ENCODE measurements at regions not wholly inside any gene's neighbourhood (a gene's known extent, or its start where the extent isn't known, plus 50 kb on each side); places are given as distances from the start of the nearest gene placed in this dataset.

DNA sequence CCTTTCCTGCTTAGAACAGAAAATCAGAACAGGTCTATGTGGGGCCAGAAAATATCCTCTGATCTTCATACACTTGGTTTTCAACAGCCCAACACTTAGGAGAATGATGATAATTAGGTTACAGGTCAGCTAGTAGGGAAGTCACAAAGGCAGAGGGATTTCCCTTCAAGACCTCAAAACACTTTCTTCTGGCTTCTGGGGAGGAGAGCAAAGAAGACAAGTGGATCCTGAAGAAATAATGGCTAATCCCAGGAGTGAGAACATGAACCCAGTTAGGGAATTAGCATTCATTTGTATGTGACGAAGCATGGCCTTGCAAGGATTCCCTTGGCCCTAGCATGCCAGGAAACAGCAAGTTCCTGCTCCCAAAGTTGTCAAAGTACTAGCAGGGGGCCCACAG, 223.3 kb downstream of the BCAT1 start:
- DNase-seq (ENCODE audit: low spot score) (no peak), ATAC-seq (ENCODE audit: low FRiP score) (no peak)
- TF ChIP-seq CTCF (IDR thresholded peaks at IDR 0.05) = no peak

DNA sequence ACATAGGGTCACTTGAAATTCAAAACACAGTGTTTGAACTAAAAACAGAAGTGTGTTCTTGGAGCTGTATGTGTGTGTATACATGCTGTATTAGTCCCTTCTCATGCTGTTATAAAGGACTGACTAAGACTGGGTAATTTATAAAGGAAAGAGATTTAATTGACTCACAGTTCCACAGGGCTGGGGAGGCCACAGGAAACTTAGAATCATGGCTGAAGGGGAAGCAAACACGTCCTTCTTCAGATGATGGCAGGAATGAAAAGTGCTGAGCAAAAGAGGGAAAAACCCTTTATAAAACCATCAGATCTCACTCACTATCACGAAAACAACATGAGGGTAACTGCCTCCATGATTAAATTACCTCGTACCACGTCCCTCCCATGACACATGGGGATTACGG, 224.1 kb downstream of the BCAT1 start:
- ATAC-seq (ENCODE audit: low FRiP score) (no peak), DNase-seq (ENCODE audit: low spot score) (no peak)
- no peak for TF ChIP-seq CTCF (IDR thresholded peaks at IDR 0.05)

- no peak for ATAC-seq (ENCODE audit: low FRiP score)
- no peak for TF ChIP-seq CTCF (IDR thresholded peaks at IDR 0.05)
- no peak for DNase-seq (ENCODE audit: low spot score)
Measured at GRCh38 chr12:24723759-24724158, 225.1 kb downstream of the BCAT1 start.

DNA sequence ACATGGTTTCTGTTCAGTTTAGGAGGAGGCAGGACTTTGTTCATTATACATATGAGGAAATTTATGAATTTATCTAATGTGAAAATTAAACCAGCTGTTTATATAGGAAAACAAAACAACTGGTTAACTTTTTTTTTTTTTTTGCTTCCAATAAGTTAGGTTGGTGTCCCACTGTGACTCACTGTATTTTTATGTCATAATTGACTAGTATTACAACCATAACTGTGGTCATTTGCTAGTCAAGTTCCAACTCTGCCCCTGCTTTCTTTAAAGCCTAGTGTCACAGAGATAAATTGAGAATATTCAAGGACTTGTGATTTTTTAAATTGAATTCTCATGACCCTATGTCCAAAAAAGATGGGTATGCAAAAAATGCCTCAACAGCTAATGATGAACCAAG, 227.7 kb downstream of the BCAT1 start:
- TF ChIP-seq CTCF (IDR thresholded peaks at IDR 0.05) = no peak
- DNase-seq (ENCODE audit: low spot score) (no peak), ATAC-seq (ENCODE audit: low FRiP score) (no peak)

DNA sequence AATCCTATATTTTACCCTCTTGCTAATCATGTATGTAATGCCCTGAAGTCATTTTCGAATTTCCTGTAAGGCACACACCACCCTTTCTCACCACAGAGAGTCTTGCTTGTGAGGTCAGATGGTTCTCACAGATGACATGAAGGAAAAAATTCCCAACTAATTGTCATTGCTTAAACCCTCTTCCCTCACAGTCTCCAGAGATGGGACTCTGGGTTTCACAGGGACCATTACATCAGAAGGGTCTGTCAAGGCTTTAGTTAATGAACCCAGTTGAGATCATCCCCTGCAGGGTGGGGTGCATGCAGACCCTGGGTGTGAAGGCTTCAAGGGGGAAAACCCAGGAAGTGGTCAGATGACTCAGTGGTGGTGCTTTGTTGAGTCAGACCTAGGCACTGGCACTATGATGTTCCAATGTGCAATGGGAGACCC, 229.6 kb downstream of the BCAT1 start:
- no peak for TF ChIP-seq CTCF (IDR thresholded peaks at IDR 0.05)

DNA sequence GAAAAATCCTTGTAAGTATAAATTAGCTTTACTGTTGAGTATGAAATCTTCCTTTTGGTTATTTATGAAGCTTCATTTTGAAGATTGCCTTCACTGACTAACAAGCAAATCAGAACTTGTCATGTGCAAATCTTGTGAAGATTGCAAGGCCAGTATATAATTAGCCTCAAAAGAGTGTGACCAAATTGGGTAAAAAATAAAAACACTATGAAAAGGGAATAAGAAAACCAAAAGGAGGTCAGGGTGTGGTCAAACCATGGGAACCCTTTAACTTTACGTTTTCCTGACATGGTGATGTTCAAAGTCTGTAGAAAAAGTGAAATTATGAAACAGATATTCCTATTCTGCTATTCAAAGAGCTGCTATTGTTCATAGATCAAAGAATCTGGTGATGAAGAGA, 230.3 kb downstream of the BCAT1 start:
- TF ChIP-seq CTCF (IDR thresholded peaks at IDR 0.05) = no peak
- ATAC-seq (ENCODE audit: low FRiP score) (no peak), DNase-seq (ENCODE audit: low spot score) (no peak)

More for the DNA sequence above, 229.6 kb downstream of the BCAT1 start:
- DNase-seq (ENCODE audit: low spot score) = no peak
- no peak for ATAC-seq (ENCODE audit: low FRiP score)

- DNase-seq (ENCODE audit: low spot score) (no peak), ATAC-seq (ENCODE audit: low FRiP score) (no peak)
- TF ChIP-seq CTCF (IDR thresholded peaks at IDR 0.05) = no peak
Measured at GRCh38 chr12:24714237-24714636, 234.7 kb downstream of the BCAT1 start.

Measured in omental fat pad (tissue), 3 donors.